ENCODE measurements at regions not wholly inside any gene's neighbourhood (a gene's known extent, or its start where the extent isn't known, plus 50 kb on each side); places are given as distances from the start of the nearest gene placed in this dataset.

GRCh38 chr4:96677499-96677898, 837.6 kb downstream of the PDHA2 start:
- Histone ChIP-seq H3K27me3 (ENCODE audit: insufficient read depth, low read depth, severe bottlenecking) (no peaks in the 10 kb centered on the region), H3K36me3 (no peaks in the 10 kb centered on the region), H3K9me3 (ENCODE audit: severe bottlenecking) (no peaks in the 10 kb centered on the region), H3K4me3 (ENCODE audit: low read depth, low read length) (no peak overlapping the region), H3K27ac (no peak overlapping the region)
- no peak for DNase-seq
- TF ChIP-seq CTCF (IDR thresholded peaks at IDR 0.05; ENCODE audit: low read depth, low read length) = no peak

- no peak overlapping the region for H3K4me3 ChIP-seq (ENCODE audit: low read depth, low read length)
- H3K36me3 ChIP-seq = no peaks in the 10 kb centered on the region
- no peak for TF ChIP-seq CTCF (IDR thresholded peaks at IDR 0.05; ENCODE audit: low read depth, low read length)
- no peak overlapping the region for H3K27ac ChIP-seq
- no peaks in the 10 kb centered on the region for H3K27me3 ChIP-seq (ENCODE audit: insufficient read depth, low read depth, severe bottlenecking)
- no peaks in the 10 kb centered on the region for H3K9me3 ChIP-seq (ENCODE audit: severe bottlenecking)
- no peak for DNase-seq
Measured at GRCh38 chr4:96681218-96681617, 841.3 kb downstream of the PDHA2 start.

GRCh38 chr4:96685691-96686090, 845.8 kb downstream of the PDHA2 start:
- no peak for TF ChIP-seq CTCF (IDR thresholded peaks at IDR 0.05; ENCODE audit: low read depth, low read length)
- Histone ChIP-seq H3K27ac (no peak overlapping the region), H3K36me3 (no peaks in the 10 kb centered on the region), H3K27me3 (ENCODE audit: insufficient read depth, low read depth, severe bottlenecking) (no peaks in the 10 kb centered on the region), H3K4me3 (ENCODE audit: low read depth, low read length) (no peak overlapping the region), H3K9me3 (ENCODE audit: severe bottlenecking) (no peaks in the 10 kb centered on the region)
- no peak for DNase-seq

GRCh38 chr4:96691521-96691920, 851.6 kb downstream of the PDHA2 start:
- Histone ChIP-seq H3K36me3 (no peaks in the 10 kb centered on the region), H3K27ac (no peak overlapping the region), H3K9me3 (ENCODE audit: severe bottlenecking) (no peaks in the 10 kb centered on the region), H3K27me3 (ENCODE audit: insufficient read depth, low read depth, severe bottlenecking) (no peaks in the 10 kb centered on the region), H3K4me3 (ENCODE audit: low read depth, low read length) (no peak overlapping the region)
- DNase-seq = no peak
- TF ChIP-seq CTCF (IDR thresholded peaks at IDR 0.05; ENCODE audit: low read depth, low read length) = no peak

GRCh38 chr4:96698831-96699230, 858.9 kb downstream of the PDHA2 start:
- no peaks in the 10 kb centered on the region for H3K9me3 ChIP-seq (ENCODE audit: severe bottlenecking)

More at GRCh38 chr4:96698831-96699230, 858.9 kb downstream of the PDHA2 start:
- no peak for TF ChIP-seq CTCF (IDR thresholded peaks at IDR 0.05; ENCODE audit: low read depth, low read length)
- Histone ChIP-seq H3K27me3 (ENCODE audit: insufficient read depth, low read depth, severe bottlenecking) (no peaks in the 10 kb centered on the region), H3K36me3 (no peaks in the 10 kb centered on the region), H3K27ac (no peak overlapping the region), H3K4me3 (ENCODE audit: low read depth, low read length) (no peak overlapping the region)
- no peak for DNase-seq

All from WERI-Rb-1 (cell line).